ENCODE measurements at regions not wholly inside any gene's neighbourhood (a gene's known extent, or its start where the extent isn't known, plus 50 kb on each side); places are given as distances from the start of the nearest gene placed in this dataset.
"Not testable (repeated sequence)": the region's sequence is repeated elsewhere in the genome, so short reads cannot be mapped to it uniquely, and the experiment has no call there.

DNA sequence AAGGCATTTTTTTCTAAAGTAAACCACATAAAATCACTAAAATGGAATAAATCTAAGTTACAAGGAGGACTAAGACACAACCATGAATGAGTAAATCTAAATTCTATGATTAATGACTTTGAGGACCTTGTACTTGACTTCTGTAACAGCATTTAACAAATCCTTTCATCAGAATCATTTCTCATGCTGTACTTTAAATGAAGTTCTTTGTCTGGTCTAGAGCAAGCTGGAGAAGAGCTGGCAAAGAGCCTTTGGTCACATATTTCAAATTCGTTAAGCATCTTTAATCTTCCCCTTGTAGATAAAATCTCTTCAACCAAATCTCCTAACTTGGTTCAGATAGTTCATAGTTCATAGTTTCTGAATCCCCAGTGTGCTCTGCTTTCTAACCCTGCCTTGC lies 405.4 kb downstream of the PTPRC start:
- DNase-seq (ENCODE audit: low read depth), result no peak

DNA sequence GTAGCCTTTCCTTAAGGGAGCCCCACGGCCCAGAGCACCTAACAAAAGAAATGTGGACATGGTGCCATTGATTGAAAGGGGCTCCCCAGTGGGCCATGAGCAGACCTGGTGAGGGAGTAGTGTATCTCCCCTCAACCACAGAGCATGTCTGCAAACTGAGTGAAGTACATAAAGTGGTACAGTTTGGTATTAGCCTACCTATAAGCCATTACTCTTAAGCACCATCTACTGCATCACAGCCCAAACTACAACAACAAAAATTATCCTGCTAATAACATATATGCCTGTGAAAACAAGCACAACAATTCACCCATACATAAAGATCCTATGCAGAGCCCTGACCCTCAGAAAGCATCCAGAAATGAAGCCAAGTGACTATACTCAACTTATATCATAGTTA lies 407.8 kb downstream of the PTPRC start:
- no peak for DNase-seq (ENCODE audit: low read depth)

DNA sequence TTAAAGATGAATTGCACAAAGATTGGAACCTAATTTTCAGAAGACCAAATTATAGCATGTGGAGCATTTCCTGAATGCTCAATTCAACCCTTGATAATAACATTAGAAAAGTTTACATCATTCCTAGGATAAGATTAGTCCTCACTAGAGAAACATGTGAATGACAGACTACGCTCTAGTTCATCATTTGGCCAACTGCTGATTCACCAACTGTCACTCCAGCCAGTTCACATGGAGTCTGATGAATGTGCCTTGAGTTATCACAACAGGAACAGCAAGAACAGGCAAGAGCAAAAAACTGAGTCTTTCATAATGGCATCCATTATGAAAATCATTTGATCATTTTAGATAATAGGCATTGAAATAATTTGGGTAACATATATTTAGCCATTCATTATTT lies 415.9 kb downstream of the PTPRC start:
- DNase-seq (ENCODE audit: low read depth), result no peak

DNA sequence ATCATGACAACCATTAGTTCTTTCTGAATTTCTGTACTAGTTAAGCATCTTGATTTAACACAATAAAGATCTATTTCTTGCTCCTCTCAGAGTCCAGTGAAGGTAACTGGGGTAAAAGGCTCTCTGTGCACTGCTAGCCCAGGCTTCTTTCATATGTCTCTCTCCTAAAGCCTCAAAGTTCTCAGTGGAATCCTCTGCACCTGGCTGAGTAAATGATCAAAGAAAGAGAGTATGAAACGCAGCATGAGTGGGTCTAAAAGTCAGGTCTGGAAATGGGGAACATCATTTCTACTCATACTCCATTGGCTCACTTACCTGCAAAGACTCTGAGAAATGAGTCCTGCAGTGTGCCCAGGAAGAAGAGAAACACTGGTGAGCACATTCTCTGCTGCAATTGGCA lies 418.5 kb downstream of the PTPRC start:
- DNase-seq (ENCODE audit: low read depth), result no peak

DNA sequence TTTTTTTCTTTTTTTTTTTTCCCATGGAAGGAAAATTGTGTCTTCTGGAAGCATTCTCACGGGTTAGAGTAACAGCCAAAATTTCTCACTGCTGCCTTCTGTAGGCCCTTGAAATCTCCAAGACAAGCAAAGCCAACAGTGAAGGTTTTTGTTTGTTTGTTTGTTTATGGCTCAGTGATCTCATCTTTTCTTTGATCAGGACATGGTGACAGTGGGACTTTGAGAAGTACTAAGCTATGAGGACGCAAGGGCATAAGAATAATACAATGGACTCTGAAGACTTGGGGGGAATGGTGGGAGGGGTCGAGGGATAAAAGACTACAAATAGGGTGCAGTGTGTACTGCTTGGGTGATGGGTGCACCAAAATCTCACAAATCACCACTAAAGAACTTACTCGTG lies 419.4 kb downstream of the PTPRC start:
- no peak for DNase-seq (ENCODE audit: low read depth)

DNA sequence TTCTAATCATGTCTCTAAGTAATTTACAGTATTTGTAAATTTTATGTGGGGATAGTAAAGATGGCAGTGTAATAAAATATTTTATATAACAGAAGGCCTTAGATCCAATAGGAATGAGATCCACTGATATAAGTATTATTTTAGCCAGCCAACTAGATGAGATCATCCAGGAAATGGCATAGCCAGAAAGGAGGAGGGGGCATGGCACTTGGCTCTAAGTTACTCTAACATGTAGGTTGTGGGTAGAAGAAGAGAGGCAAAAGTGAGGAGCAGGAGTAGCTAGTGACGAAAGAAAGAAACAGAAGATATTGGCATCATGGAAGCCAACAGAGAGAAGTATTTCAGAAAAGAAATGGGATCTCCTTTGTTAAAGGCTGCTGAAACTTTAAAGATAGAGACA lies 426.1 kb downstream of the PTPRC start:
- DNase-seq (ENCODE audit: low read depth), result no peak

DNA sequence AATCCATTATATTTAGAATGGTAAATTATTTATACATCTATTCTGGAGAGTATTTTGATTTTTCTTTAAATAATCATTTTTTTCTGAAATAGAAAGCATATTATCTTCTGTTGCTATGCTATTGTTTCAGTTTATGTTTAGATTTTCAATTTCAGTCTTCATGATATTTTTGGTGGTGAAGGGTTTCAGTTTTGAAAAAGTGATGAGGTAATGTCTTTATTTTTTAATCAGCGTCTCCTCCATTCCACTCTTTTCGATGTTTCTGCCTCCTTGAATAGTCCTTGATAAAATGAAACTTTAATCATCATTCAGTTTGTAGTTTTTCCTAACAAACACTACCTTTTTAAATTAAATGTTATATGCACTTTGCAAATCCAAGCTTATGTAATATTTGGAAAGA lies 428.6 kb downstream of the PTPRC start:
- DNase-seq (ENCODE audit: low read depth), result no peak

DNA sequence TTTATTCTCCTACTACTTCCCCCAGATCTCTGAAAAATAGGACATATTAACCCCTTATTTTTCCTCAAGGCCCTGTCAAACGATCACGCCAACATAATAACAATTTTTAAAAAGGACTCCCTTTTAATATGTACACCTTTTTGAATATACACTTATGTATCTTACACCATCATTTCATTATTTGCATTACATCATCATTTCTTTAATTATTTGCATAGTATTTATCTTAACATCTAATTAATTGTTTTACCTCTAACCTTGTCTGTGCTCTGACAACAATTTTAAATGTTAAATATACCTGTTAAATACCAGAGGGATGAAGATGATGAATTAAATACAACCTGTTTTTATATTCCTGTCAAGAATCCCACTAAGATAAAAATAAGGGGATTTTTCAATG lies 432.2 kb downstream of the PTPRC start:
- no peak for DNase-seq (ENCODE audit: low read depth)

DNA sequence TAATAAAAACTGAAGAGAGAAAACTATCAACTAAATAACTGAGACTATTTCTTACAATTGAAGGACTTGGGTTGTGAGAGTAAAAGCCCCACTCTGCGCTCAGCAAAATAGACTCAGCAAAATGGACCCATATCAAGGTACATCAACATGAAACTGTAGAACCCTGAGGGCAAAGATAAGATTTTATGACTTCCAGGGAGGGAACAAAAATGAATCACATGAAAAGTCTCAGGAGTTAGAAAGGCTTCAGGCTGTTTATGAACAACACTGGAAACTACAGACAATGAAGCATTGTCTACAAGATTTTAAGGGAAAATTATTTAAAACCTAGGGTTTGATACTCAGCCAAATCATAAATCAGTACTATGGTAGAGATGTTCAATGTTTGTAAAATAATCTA lies 434.3 kb downstream of the PTPRC start:
- DNase-seq (ENCODE audit: low read depth), result no peak

DNA sequence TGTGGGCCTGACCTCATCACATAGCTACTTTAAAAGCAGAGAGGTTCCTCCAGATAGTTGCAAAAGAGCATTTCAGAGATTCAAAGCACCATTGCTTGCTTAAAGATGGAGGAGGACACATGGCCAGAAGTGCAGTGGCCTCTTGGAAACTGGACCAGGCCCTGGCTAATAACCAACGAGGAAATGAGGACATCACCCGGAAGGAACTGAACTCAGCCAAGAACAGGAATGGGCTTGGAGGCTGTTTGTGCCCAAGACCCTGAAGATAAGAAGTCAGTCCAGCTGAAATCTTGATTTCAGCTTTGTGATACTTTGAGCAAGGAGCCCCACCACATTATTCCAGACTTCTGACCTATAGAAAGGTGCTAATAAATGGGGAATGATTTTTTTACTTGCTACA lies 437.0 kb downstream of the PTPRC start:
- no peak for DNase-seq (ENCODE audit: low read depth)

DNA sequence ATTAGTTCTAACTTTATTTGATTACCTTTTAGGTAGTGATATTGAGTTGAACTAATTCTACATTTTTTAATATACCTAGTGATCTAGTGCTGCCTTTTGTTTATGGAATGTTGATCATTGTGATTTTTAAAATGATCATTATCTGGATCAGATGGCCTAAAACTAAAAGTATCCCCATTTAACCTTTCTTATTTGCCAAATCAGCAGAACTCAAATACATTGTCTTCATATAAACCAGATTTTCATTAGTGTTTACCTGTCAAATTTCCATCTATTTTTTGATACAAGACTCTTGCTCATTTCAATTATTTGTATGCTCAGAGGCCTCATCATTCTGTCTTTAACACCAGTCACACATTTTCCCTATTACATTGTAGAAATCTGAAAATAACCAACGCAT lies 441.2 kb downstream of the PTPRC start:
- no peak for DNase-seq (ENCODE audit: low read depth)

DNA sequence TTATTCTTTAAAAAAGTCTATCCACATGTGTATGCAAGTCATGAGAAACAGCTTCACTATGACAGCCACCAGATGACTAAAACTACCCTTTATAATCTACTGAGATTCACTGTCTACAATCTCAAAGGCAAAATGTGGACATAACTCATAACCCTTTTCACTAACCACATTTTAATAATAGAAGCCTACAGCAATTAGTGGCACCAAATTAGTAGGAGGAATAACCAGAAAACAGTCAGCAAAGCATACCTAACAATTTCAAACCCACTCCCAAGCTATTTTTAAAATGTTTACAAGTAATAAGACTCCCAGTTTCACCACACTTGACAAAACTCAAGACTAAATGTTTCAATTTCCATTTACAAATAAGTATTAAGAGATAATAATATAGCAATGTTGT lies 442.9 kb downstream of the PTPRC start:
- DNase-seq (ENCODE audit: low read depth), result no peak

DNA sequence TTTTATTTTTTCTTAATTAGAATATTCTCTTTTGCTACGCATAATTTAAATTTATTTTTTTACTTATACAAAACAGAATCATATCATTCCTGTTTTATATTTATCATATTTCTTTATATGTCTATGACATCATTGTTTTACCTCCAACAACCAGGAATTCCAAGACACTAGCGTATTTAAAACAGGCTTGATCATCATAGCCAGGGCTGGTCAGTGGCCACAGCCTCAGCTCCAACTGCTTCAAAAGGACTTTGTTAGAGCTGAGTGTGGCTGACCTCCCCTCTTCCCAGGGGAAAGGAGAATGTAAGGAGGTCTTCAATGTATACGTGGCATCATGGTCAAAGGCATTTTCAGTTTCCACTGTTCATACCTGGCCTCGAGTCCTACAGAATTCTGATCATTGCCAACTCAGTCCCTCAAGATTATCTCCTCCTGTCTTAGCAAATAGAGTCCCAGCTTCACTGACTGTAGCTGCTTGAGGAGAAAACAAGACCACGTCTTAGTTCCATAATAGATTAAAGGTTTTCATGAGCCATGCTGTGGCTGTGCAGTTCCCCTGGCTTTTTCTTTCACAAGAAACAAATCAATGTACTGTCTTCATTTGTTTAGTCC lies 444.0 kb downstream of the PTPRC start:
- no peak for DNase-seq (ENCODE audit: low read depth)

DNA sequence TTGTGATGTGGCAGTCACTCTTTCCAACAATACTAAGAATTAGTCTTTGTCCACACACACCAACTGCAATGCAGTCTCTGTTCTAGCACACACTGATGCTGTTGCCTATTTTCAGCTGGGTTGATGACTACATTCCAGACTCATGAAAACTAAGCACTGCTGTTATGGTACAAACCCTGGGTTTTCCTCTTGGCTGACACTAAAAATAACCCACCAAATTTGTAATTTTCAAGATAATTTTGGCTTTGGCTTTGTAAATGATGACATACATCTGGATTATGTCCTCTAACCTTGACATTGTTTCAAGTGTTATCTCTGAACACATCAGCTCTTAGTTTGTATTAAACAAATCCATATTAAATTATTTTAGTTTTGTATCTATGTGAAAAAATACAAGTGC lies 444.8 kb downstream of the PTPRC start:
- DNase-seq (ENCODE audit: low read depth), result no peak

DNA sequence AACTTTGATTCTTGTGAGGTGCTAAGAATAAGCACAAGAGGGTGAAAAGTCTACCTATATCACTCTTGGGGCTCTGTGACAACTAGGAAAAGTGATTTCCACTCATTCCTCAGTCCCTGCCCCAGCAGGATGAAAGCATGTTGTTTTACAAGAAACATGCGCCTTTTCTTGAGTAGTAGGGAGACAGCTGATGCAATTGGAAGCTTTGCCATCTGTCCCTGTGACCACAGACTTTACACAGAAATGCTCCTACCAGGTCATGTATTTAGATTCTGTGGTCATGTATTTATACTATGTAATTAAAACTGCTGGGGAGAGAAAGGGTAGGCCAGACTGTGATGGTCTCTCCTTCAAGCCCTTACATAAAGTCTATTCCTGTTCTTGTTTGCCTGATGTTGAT lies 445.5 kb downstream of the PTPRC start:
- DNase-seq (ENCODE audit: low read depth), result no peak

DNA sequence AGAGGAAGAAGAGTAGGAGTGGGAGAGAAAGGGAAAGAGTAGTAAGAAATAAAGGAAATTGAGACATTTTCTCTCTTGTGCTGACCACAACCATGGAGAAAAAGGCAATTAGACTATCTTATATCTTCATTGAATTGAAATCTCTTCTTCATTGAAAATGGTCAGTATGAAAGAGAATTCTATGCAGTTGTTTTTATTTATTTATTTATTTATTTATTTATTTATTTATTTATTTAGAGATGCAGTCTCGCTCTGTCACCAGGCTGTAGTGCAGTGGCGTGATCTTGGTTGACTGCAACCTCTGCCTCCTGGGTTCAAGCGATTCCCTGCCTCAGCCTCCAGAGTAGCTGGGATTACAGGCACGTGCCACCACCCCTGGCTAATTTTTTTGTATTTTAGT lies 447.1 kb downstream of the PTPRC start:
- no peak for DNase-seq (ENCODE audit: low read depth)

DNA sequence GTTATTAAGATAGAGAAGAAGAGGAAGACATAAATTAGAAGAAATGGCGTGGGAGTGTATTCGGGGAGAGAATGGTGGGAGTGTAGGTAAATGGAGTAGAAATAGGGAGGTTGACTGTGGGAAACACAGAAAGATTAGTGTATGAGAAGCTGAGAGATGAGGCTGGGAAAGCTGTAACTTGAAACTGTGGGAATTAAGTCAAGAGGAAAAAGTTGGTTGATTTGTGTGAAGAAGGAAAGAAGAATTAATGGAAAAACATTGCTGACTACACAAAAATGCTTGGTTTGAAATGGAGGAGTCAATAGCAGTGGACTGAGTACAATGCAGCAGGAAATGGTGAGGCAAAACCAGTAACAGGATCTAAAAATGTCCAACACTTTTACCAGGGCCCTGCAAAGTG lies 448.3 kb downstream of the PTPRC start:
- no peak for DNase-seq (ENCODE audit: low read depth)

DNA sequence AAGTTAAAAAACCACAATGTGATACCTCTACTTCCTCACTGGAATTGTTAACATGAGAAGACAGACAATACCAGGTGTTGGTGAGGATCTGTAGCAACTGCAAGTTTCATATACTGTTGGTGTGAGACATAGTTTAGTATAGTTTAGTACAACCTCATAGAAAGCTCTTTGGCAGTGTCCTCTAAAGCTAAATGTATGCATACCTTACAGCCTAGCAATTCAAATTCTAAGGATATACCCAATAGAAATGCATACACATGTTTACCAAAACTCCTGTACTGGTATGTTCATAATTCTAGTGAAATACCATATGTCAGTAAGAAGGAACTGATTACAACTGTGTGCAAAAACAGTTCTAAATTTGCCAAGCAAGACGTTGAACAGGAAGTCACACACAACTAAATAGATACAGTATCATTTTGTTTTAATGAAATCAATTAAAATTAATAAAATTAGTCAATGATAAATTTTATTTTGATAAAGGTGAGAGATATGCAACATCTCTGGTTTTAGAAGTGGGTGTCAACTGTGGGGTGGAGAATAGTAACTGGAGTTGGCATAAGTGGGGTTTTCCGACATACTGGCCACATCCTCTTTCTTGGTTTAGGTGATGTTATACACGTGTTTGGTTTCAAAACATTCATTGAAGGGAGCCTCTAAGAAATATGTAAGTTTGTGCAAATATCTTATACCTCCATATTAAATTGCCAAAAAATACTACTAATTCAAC lies 450.7 kb downstream of the PTPRC start:
- DNase-seq (ENCODE audit: low read depth), result no peak

DNA sequence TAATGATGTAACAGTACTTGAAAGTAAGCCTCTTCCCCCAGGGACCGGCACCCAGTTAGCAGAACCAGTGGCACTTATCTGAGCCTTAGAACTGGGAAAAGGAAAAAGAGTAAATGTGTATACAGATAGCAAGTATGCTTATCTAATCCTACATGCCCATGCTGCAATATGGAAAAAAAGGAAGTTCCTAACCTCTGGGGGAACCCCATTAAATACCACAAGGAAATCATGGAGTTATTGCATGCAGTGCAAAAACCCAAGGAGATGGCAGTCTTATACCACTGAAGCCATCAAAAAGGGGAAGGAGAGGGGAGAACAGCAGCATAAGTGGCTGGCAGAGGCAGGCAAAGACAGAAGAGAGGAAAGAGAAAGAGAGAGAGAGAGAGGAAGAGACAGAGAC lies 456.8 kb downstream of the PTPRC start:
- not testable (repeated sequence) for DNase-seq (ENCODE audit: low read depth)

DNA sequence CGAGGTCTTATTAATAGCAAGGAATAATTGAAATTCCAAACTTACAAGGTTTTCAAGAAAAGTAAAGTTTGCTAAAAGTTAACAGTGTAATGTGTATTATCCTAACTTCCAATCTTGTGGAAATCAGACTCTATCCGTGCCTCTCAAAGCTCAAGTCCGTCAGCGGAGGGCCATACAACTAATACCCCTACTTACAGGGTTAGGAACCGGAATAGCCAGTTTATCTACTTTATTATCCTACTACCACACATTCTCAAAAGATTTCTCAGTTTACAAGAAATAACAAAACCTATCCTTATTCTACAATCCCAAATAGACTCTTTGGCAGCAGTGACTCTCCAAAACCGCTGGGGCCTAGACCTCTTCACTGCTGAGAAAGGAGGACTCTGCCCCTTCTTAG lies 457.8 kb downstream of the PTPRC start:
- DNase-seq (ENCODE audit: low read depth), result no peak

DNA sequence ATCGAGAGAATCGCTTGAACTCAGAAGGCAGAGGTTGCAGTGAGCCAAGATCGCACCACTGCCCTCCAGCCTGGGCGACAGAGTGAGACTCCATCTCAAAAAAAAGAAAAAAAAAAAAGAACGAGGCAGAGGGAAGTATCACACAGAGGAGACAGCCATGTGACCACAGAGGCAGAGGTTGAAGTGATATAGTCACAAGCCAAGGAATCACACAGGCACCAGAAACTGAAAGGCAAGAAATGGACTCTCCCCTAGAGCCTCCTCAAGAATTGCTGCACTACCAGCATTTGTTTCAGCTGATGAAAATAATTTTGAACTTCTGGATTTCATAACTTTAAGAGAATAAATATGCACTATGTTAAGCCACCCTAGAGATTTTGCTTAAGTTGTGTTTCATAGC lies 459.6 kb downstream of the PTPRC start:
- no peak for DNase-seq (ENCODE audit: low read depth)

DNA sequence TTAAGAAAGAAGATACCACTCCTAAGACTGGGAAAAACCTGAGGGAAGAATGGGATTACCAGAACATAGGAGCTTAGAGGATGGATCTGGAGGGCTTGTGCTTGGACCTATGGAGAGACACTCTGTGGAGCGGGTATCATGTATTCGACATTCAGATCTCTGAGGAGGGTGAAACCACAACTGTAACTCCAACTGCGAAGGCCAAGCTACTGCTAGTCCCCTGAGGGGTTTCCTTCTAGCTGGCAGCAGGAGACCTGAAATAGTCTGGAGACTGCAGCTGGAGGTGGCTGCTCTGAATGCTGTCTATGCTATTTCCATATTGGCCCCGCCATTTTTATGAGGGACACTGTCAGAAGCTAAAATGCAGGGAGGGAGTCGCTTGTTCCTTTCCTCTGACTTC lies 462.3 kb downstream of the PTPRC start:
- DNase-seq (ENCODE audit: low read depth), result no peak

DNA sequence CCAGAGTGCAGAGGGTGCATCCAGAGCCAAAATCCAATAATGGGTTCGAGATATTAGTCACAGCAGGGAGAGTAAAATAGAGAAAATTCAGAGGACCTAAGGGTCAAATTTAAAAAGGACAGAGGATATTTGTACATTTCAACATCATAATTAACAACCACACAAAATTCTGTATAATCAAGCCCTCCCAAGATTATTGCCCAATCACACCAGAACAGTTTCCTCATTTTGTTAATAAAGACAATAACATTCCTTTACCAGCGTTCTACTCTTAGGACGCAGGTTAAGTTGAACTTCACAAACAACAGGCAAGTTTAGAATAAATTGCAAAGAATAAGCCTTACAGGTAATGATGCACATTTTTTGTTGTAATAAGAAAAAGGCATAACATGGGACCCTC lies 462.8 kb downstream of the PTPRC start:
- DNase-seq (ENCODE audit: low read depth), result no peak

DNA sequence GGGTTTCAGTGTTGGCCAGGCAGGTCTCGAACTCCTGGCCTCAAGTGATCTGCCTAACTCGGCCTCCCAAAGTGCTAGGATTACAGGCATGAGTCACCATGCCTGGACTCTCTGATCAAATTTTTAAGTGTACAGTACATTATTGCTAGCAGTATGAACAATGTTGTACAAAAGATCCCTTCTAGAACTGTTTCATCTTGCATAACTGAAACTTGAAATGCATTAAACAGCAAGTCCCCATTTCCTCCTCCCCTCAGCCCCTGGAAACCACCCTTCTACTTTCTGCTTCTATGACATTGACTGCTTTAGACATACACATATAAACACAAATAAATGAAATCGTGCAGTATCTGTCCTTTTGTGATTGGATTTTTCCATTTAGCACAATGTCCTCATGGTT lies 463.4 kb downstream of the PTPRC start:
- DNase-seq (ENCODE audit: low read depth), result no peak

All from HS-27A (cell line).